Keratinocyte (primary cell): ENCODE measurements at regions not wholly inside any gene's neighbourhood (a gene's known extent, or its start where the extent isn't known, plus 50 kb on each side); places are given as distances from the start of the nearest gene placed in this dataset.
A peak's percentile ranks its signal among the peaks of the same experiment; 100 is the strongest.

Source experiments
- DNase-seq: peaks from one replicate; pipeline ENCODE4 v3.0.0-alpha.2; 2011; ENCODE audit warnings: low read depth, missing footprints, low spot score
- FAIRE-seq: peaks from 2 replicates; lab custom pipeline; 2011; peaks lifted over from hg19 to GRCh38; lab: Jason Lieb, UNC
- H2AFZ ChIP-seq: 2 replicates; pipeline ENCODE4 v1.6.0; 2012; ENCODE audit warnings: low read length, control low read depth, inconsistent platforms; ENCODE audit not compliant: control insufficient read depth
- H3K27ac ChIP-seq: 2 replicates; pipeline ENCODE4 v1.5.1; 2011; ENCODE audit warnings: low read length; ENCODE audit not compliant: control insufficient read depth, insufficient read depth
- H3K27me3 ChIP-seq: 3 replicates; pipeline ENCODE4 v1.6.0; 2011; ENCODE audit warnings: low read length; ENCODE audit not compliant: control insufficient read depth, insufficient read depth; ENCODE audit errors: extremely low read depth
- H3K36me3 ChIP-seq, 2 experiments: 2 replicates in 1 of 2; 3 replicates in 1 of 2; pipeline ENCODE4 v1.5.1; 2011; ENCODE audit warnings: low read length in 2 of 2, mild to moderate bottlenecking in 1 of 2; ENCODE audit not compliant: control insufficient read depth in 2 of 2, insufficient read depth in 2 of 2; ENCODE audit errors: extremely low read depth in 1 of 2
- H3K4me1 ChIP-seq: 3 replicates; pipeline ENCODE4 v1.5.1; 2011; ENCODE audit warnings: low read length; ENCODE audit not compliant: control insufficient read depth, insufficient read depth; ENCODE audit errors: extremely low read depth
- H3K4me2 ChIP-seq: 3 replicates; pipeline ENCODE4 v1.6.0; 2011; ENCODE audit warnings: low read depth, low read length; ENCODE audit not compliant: control insufficient read depth, insufficient read depth; ENCODE audit errors: extremely low read depth
- H3K4me3 ChIP-seq, 3 experiments: fragments of 200-600 bp in 1 of 3; sonication (generic) in 1 of 3; 2 replicates in 2 of 3; 3 replicates in 1 of 3; pipeline ENCODE4 v1.5.1; 2011 to 2016; ENCODE audit warnings: low read length in 3 of 3, mild to moderate bottlenecking in 3 of 3, control low read depth in 2 of 3, inconsistent platforms in 1 of 3, low read depth in 1 of 3, mixed read lengths in 1 of 3, mixed run types in 1 of 3, moderate library complexity in 1 of 3; ENCODE audit not compliant: control insufficient read depth in 2 of 3, insufficient read depth in 2 of 3; ENCODE audit errors: extremely low read depth in 1 of 3
- H3K79me2 ChIP-seq: 2 replicates; pipeline ENCODE4 v1.6.0; 2012; ENCODE audit warnings: low read length; ENCODE audit not compliant: control insufficient read depth, insufficient read depth
- H3K9ac ChIP-seq: 3 replicates; pipeline ENCODE4 v1.6.0; 2011; ENCODE audit warnings: low read length; ENCODE audit not compliant: control insufficient read depth, insufficient read depth; ENCODE audit errors: extremely low read depth
- H3K9me1 ChIP-seq: 3 replicates; pipeline ENCODE4 v1.6.0; 2011; ENCODE audit warnings: low read length; ENCODE audit not compliant: control insufficient read depth, insufficient read depth; ENCODE audit errors: extremely low read depth
- H3K9me3 ChIP-seq: 2 replicates; pipeline ENCODE4 v1.5.1; 2012; ENCODE audit warnings: low read depth, low read length; ENCODE audit not compliant: control insufficient read depth
- H4K20me1 ChIP-seq: 3 replicates; pipeline ENCODE4 v1.6.0; 2011; ENCODE audit warnings: low read length; ENCODE audit not compliant: control insufficient read depth, insufficient read depth; ENCODE audit errors: extremely low read depth
- CTCF ChIP-seq, 3 experiments: IDR thresholded peaks in 1 of 3; conservative IDR thresholded peaks in 1 of 3; optimal IDR thresholded peaks in 1 of 3; 2 replicates in 2 of 3; 3 replicates in 1 of 3; pipeline versions ENCODE3 to v1.5.1; 2011; ENCODE audit warnings: low read length in 3 of 3, mild to moderate bottlenecking in 3 of 3, moderate library complexity in 2 of 3, control low read depth in 1 of 3, inconsistent platforms in 1 of 3; ENCODE audit not compliant: insufficient read depth in 2 of 3; ENCODE audit errors: extremely low read depth in 1 of 3
- EZH2 ChIP-seq: IDR thresholded peaks from one replicate; pipeline ENCODE4 v1.6.1; 2012; ENCODE audit warnings: inconsistent platforms, mild to moderate bottlenecking, low read length, moderate library complexity
- dilution Hi-C: fragments of 300-500 bp; cut with MboI; formaldehyde crosslinking; loops from one replicate; pipeline ENCODE4 v1.7.0; 2020; ENCODE audit warnings: low sequenced_read_pairs; ENCODE audit not compliant: extremely low pct_ligation_motif_present

GRCh38 chr7:113230691-113231090 is 112.3 kb upstream of the SMIM30 start:
- no peaks in the 10 kb centered on the region for H3K27me3 ChIP-seq
- H3K9ac ChIP-seq, result no peak overlapping the region
- H3K4me2 ChIP-seq, result no peak overlapping the region
- no peak overlapping the region for H3K4me3 ChIP-seq
- no peaks in the 10 kb centered on the region for H3K4me1 ChIP-seq
- no peak overlapping the region for H2AFZ ChIP-seq
- H4K20me1 ChIP-seq, result no peaks in the 10 kb centered on the region
- H3K79me2 ChIP-seq, result no peaks in the 10 kb centered on the region
- no peak for DNase-seq
- no peaks in the 10 kb centered on the region for H3K36me3 ChIP-seq
- H3K9me3 ChIP-seq, result no peaks in the 10 kb centered on the region
- FAIRE-seq, result no peak
- dilution Hi-C loops, result no loop called here
- no peaks in the 10 kb centered on the region for H3K9me1 ChIP-seq
- no peak overlapping the region for H3K27ac ChIP-seq
- TF ChIP-seq CTCF (optimal IDR thresholded peaks at IDR 0.05 in 1 of 3, IDR thresholded peaks at IDR 0.05 in 1 of 3, conservative IDR thresholded peaks at IDR 0.05 in 1 of 3; ENCODE audit: extremely low read depth in 1 of 3, insufficient read depth in 2 of 3, low read length in 3 of 3), result no peak
- TF ChIP-seq EZH2, result no peak

DNA sequence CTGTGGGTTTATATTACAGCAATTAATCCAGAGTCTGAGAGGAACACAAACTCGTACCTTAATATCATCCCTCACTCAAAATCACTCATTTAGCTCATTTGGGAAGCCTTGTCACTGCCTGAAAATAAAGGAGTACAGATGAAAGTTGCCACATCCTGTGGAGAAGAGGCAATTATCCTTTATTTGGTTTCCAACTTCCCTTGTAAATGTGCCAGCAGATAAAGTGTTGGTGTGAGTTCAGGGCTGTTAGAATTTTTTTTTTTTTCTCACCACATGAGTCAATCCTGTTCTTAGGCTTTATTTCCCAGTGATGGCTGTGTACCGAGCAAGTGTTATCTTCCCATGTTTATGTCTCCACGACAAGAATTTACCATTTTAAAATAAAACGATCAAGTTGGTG is 99.0 kb upstream of the SMIM30 start:
- no peak for FAIRE-seq
- Histone ChIP-seq H3K27me3 (no peaks in the 10 kb centered on the region), H2AFZ (peak overlapping the region; percentile 19), H3K36me3 (no peaks in the 10 kb centered on the region), H3K4me3 (no peak overlapping the region), H3K4me1 (no peaks in the 10 kb centered on the region), H3K9ac (no peak overlapping the region), H4K20me1 (no peaks in the 10 kb centered on the region), H3K4me2 (no peak overlapping the region), H3K9me1 (no peaks in the 10 kb centered on the region), H3K27ac (no peak overlapping the region), H3K9me3 (no peaks in the 10 kb centered on the region), H3K79me2 (no peaks in the 10 kb centered on the region)
- DNase-seq, result no peak
- dilution Hi-C loops, result no loop called here
- TF ChIP-seq EZH2 (no peak), CTCF (optimal IDR thresholded peaks at IDR 0.05 in 1 of 3, IDR thresholded peaks at IDR 0.05 in 1 of 3, conservative IDR thresholded peaks at IDR 0.05 in 1 of 3; ENCODE audit: extremely low read depth in 1 of 3, insufficient read depth in 2 of 3, low read length in 3 of 3) (no peak)
